Stomach (tissue), 8 donors: ENCODE measurements at regions not wholly inside any gene's neighbourhood (a gene's known extent, or its start where the extent isn't known, plus 50 kb on each side); places are given as distances from the start of the nearest gene placed in this dataset.

Experiments used
- DNase-seq, 2 donors: peaks; one replicate each; pipeline versions ENCODE4 v3.0.0 to v3.0.0-alpha.2; 2013 to 2019
- H3K27ac ChIP-seq, 5 donors: fragments of 200-600 bp in 4 of 5; sonication (generic) in 4 of 5; one replicate each; pipeline ENCODE4 v1.5.1; 2013 to 2019; ENCODE audit warnings: mild to moderate bottlenecking in 1 of 5, moderate library complexity in 1 of 5
- H3K27me3 ChIP-seq, 3 donors: fragments of 200-600 bp; sonication (generic); one replicate each; pipeline ENCODE4 v1.5.1; 2017 to 2019; ENCODE audit warnings: mixed run types in 1 of 3
- H3K36me3 ChIP-seq, 4 donors: fragments of 200-600 bp; sonication (generic); 1 replicate in 3 of 4; 2 replicates in 1 of 4; pipeline ENCODE4 v1.5.1; 2016 to 2019
- H3K4me1 ChIP-seq, 4 donors: fragments of 200-600 bp; sonication (generic); one replicate each; pipeline ENCODE4 v1.5.1; 2016 to 2019
- H3K4me3 ChIP-seq, 4 donors: fragments of 200-600 bp; sonication (generic) in 3 of 4; one replicate each; pipeline ENCODE4 v1.5.1; 2016 to 2019; ENCODE audit warnings: mild to moderate bottlenecking in 1 of 4
- H3K9me3 ChIP-seq, 4 donors: fragments of 200-600 bp; sonication (generic); one replicate each; pipeline ENCODE4 v1.5.1; 2016 to 2019
- EP300 ChIP-seq: sonication (generic); formaldehyde crosslinking; IDR thresholded peaks from one replicate; pipeline ENCODE4 v1.6.1; 2017; ENCODE audit warnings: antibody characterized with exemption
- POLR2A ChIP-seq, 4 donors: fragments of 450-650 bp; IDR thresholded peaks; one replicate each; pipeline ENCODE4 v1.6.1; 2016; ENCODE audit warnings: antibody characterized with exemption in 4 of 4, control low read depth in 2 of 4, mild to moderate bottlenecking in 1 of 4, moderate library complexity in 1 of 4
- POLR2AphosphoS5 ChIP-seq, 3 donors: sonication (generic); formaldehyde crosslinking; IDR thresholded peaks; one replicate each; pipeline ENCODE4 v1.6.1; 2016; ENCODE audit warnings: antibody characterized with exemption in 3 of 3
- WGBS, 5 donors: extraction: QIAGEN DNeasy Blood & Tissue Kit in 3 of 5; methylation state at CpG; one replicate each; pipeline versions ENCODE4 v1.1.5 to v1.1.7; 2013 to 2018; 5-methylcytosine and 5-hydroxymethylcytosine counted together
- intact Hi-C: fragments of 100-400 bp; cut with DNase I; formaldehyde crosslinking; loops from one replicate; pipeline ENCODE4 v1.15.1; 2023; ENCODE audit warnings: low total_unique reads
- TF ChIP-seq, protein P1 (sequence below), 7 experiments: fragments of 450-650 bp in 4 of 7; fragments of 200-600 bp in 3 of 7; sonication (generic) in 3 of 7; IDR thresholded peaks; one replicate each; pipeline ENCODE4 v1.5.1; 2016 to 2019; ENCODE audit warnings: antibody characterized with exemption in 7 of 7, control low read depth in 2 of 7, mild to moderate bottlenecking in 1 of 7
- donor health status: healthy with polysubstance abuse.
- donor health status: Bipolar disorder and iron deficiency.
- donor health status: healthy.

DNA sequence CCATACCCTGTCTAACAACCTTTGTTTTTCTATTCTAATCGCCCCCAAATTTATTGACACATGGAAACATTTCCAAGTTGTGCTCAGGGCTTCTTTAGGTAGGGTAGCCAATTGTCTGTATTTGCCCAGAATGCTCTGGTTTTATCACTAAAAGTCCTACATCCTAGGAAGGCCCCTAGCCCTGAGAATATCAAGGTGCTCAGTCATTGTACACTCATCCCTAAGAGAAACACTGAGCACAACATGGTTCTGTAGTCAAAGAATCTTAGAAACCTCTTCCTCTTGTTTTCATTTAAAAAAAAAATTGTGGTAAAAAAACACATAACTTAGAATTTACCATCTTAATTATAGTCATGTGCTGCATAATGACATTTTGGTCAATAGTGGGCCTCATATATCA is 69.0 kb upstream of the BASP1 start:
- Histone ChIP-seq H3K27ac (no peak overlapping the region), H3K36me3 (no peaks in the 10 kb centered on the region), H3K4me1 (no peaks in the 10 kb centered on the region), H3K4me3 (no peak overlapping the region), H3K27me3 (no peaks in the 10 kb centered on the region), H3K9me3 (no peaks in the 10 kb centered on the region)
- TF ChIP-seq POLR2AphosphoS5 (IDR thresholded peaks at IDR 0.05), result no peak
- TF ChIP-seq POLR2A (IDR thresholded peaks at IDR 0.05), result no peak
- TF ChIP-seq EP300, result no peak
- TF ChIP-seq, protein P1, sequence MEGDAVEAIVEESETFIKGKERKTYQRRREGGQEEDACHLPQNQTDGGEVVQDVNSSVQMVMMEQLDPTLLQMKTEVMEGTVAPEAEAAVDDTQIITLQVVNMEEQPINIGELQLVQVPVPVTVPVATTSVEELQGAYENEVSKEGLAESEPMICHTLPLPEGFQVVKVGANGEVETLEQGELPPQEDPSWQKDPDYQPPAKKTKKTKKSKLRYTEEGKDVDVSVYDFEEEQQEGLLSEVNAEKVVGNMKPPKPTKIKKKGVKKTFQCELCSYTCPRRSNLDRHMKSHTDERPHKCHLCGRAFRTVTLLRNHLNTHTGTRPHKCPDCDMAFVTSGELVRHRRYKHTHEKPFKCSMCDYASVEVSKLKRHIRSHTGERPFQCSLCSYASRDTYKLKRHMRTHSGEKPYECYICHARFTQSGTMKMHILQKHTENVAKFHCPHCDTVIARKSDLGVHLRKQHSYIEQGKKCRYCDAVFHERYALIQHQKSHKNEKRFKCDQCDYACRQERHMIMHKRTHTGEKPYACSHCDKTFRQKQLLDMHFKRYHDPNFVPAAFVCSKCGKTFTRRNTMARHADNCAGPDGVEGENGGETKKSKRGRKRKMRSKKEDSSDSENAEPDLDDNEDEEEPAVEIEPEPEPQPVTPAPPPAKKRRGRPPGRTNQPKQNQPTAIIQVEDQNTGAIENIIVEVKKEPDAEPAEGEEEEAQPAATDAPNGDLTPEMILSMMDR (IDR thresholded peaks at IDR 0.05), result no peak
- intact Hi-C loops, result no loop called here
- no peak for DNase-seq
- WGBS, 5 donors, result 69 to 95% (median 85%) methylated on average over 1 of the region's 1 CpG

DNA sequence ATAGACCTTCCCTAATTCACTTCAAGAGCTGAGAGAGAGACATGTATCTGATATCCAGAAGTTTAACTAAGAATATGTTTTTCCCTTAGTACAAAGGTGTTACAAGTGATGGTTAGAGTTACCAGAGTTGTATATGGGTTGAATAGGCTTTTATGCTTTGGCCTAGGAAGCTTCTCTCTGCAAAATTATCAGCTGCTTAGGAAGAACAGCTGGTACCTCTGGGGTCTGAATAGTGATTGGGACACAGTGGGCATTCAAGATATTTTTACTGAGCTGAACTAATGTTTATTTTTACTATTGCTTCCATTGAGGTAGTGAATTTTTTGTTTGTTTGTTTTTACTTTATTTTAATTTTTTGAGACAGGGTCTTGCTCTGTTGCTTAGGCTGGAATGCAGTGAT is 67.6 kb upstream of the BASP1 start:
- TF ChIP-seq POLR2AphosphoS5 (IDR thresholded peaks at IDR 0.05), result no peak
- TF ChIP-seq, protein P1 (IDR thresholded peaks at IDR 0.05), result no peak
- no peak for TF ChIP-seq EP300
- TF ChIP-seq POLR2A (IDR thresholded peaks at IDR 0.05), result no peak
- H3K9me3 ChIP-seq, result no peaks in the 10 kb centered on the region
- DNase-seq, result no peak
- no peaks in the 10 kb centered on the region for H3K36me3 ChIP-seq
- intact Hi-C loops, result no loop called here
- H3K4me1 ChIP-seq, result no peaks in the 10 kb centered on the region
- H3K27ac ChIP-seq, result no peak overlapping the region
- H3K4me3 ChIP-seq, result no peak overlapping the region
- no peaks in the 10 kb centered on the region for H3K27me3 ChIP-seq

DNA sequence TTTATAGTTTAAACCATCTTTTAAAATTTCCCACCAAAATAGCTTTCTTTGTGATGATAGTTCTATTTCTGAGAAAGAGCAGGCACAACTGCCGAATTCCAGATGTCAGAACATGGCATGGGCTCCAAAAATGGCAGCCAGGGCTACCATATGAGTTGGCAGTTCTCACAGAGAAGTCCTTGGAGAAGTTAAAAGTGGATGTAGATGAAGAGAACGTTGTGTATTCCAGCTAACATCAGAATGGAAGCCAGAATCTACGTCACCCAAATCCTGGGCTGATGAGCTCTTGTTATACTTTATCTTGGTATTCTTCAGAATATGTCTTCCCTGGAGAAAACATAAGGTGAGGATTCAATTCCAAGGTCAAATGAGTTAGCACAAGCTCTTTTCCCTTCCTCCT is 66.9 kb upstream of the BASP1 start:
- Histone ChIP-seq H3K9me3 (no peaks in the 10 kb centered on the region), H3K4me1 (no peaks in the 10 kb centered on the region), H3K27me3 (no peaks in the 10 kb centered on the region), H3K27ac (no peak overlapping the region), H3K4me3 (no peak overlapping the region), H3K36me3 (no peaks in the 10 kb centered on the region)
- intact Hi-C loops, result no loop called here
- 76 to 90% (median 80%) methylated on average over 3 of the region's 3 CpGs for WGBS, 5 donors
- DNase-seq, result no peak
- TF ChIP-seq POLR2AphosphoS5 (IDR thresholded peaks at IDR 0.05) (no peak), EP300 (no peak), POLR2A (IDR thresholded peaks at IDR 0.05) (no peak)
- TF ChIP-seq, protein P1 (IDR thresholded peaks at IDR 0.05), result no peak

DNA sequence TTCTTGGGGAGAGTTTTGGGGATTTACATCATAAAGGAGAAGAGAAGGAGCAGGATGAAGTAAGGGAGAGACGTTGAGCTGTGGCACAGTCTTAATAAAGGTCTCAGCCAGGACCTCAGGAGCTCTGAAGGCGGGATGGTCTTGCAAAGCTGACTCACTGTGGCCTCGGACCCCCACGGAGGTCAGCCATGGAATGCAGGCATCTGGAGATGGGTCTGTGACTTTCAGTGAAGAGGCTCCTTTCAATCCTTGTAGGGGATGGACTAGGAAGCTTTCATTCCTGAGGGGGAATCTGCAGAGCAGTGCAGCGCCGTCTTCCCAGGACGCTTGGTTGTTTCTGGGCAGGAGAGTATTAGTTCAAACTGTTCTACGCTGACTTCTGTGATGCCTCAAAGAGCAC is 65.7 kb upstream of the BASP1 start:
- Histone ChIP-seq H3K4me1 (no peaks in the 10 kb centered on the region), H3K27me3 (no peaks in the 10 kb centered on the region), H3K36me3 (no peaks in the 10 kb centered on the region), H3K9me3 (no peaks in the 10 kb centered on the region), H3K27ac (no peak overlapping the region), H3K4me3 (no peak overlapping the region)
- intact Hi-C loops, result no loop called here
- DNase-seq, result no peak
- TF ChIP-seq POLR2AphosphoS5 (IDR thresholded peaks at IDR 0.05), result no peak
- no peak for TF ChIP-seq EP300
- TF ChIP-seq, protein P1 (IDR thresholded peaks at IDR 0.05), result no peak
- 72 to 82% (median 78%) methylated on average over 8 of the region's 8 CpGs for WGBS, 5 donors
